BLaER1 treated with 17β-estradiol and CSF1 and Interleukin-3, amounts not matched to agents 10 nM and 100 nM (cell line): ENCODE measurements at regions not wholly inside any gene's neighbourhood (a gene's known extent, or its start where the extent isn't known, plus 50 kb on each side); places are given as distances from the start of the nearest gene placed in this dataset.

Source experiments
- H3K27ac ChIP-seq, 11 experiments: shearing (Covaris generic); formaldehyde crosslinking; 2 replicates each; pipeline ENCODE4 v1.8.1; 2022
- H3K27me3 ChIP-seq, 11 experiments: shearing (Covaris generic); formaldehyde crosslinking; 2 replicates each; pipeline ENCODE4 v1.8.1; 2022
- H3K36me3 ChIP-seq, 11 experiments: shearing (Covaris generic); formaldehyde crosslinking; 2 replicates each; pipeline ENCODE4 v1.8.1; 2022
- H3K4me1 ChIP-seq, 10 experiments: shearing (Covaris generic); formaldehyde crosslinking; 2 replicates each; pipeline ENCODE4 v1.8.1; 2022
- H3K4me2 ChIP-seq, 11 experiments: shearing (Covaris generic); formaldehyde crosslinking; 2 replicates each; pipeline ENCODE4 v1.8.1; 2022
- H3K4me3 ChIP-seq, 10 experiments: shearing (Covaris generic); formaldehyde crosslinking; 2 replicates each; pipeline ENCODE4 v1.8.1; 2022
- H3K9ac ChIP-seq, 11 experiments: shearing (Covaris generic); formaldehyde crosslinking; 2 replicates each; pipeline ENCODE4 v1.8.1; 2022
- H3K9me3 ChIP-seq, 11 experiments: shearing (Covaris generic); formaldehyde crosslinking; replicated peaks in 1 of 11; 2 replicates each; pipeline ENCODE4 v1.8.1; 2022
- H4K20me1 ChIP-seq, 11 experiments: shearing (Covaris generic); formaldehyde crosslinking; 2 replicates each; pipeline ENCODE4 v1.8.1; 2022
- Cebpa-rat ChIP-seq, 11 experiments: shearing (Covaris generic); IDR thresholded peaks; 2 replicates each; pipeline ENCODE4 v1.8.1; 2022

DNA sequence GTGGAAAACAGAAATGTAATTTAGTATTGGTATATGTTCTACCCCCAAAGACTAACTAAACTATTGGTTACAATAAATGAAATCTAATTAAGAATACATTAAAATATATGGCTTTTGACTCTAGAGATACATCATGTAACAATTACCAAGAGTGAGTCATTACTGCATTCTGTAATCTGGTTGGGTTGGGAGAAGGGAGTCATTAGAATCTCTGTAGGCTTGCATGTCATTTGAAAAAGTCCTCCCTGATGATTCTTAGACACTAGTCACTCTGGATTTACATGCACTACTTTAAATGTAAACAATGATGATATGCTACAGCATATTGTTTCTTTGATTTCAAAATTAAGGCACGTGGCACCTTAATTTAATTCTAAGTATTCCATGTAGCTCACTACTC lies 293.4 kb upstream of the CHST9 start:
- Histone ChIP-seq H3K27ac (no peak overlapping the region), H3K9me3 (no peaks in the 10 kb centered on the region), H3K36me3 (no peaks in the 10 kb centered on the region), H3K9ac (no peak overlapping the region), H4K20me1 (no peaks in the 10 kb centered on the region), H3K27me3 (no peaks in the 10 kb centered on the region), H3K4me3 (no peak overlapping the region), H3K4me1 (peaks cover 0 to 5% (median 0%) of the 10 kb centered on the region in 10 experiments; a peak in 3 of 20 replicates), H3K4me2 (no peak overlapping the region)
- TF ChIP-seq Cebpa-rat (IDR thresholded peaks at IDR 0.05), result no peak

DNA sequence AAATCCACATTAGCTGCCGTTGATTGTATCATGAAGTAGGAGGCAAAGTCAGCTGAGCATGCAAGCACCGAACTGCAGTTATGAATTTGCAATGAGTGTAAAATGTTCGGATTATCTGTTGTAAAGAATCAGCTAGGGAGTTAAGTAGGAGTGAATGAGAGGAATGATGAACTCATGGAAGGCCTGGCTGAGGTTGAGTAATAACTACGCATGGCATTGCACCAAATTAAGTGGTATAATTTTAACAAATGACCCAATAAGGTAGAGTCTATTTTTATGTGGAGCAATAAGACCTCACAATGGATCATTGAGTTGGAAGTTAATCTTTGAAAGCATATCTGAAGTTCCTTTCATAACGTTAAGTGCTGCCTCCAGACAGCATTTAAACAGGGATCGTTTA lies 288.2 kb upstream of the CHST9 start:
- H3K4me1 ChIP-seq, result no peaks in the 10 kb centered on the region
- no peak overlapping the region for H3K4me2 ChIP-seq
- no peaks in the 10 kb centered on the region for H3K27me3 ChIP-seq
- H3K27ac ChIP-seq, result no peak overlapping the region
- H3K4me3 ChIP-seq, result no peak overlapping the region
- H3K36me3 ChIP-seq, result no peaks in the 10 kb centered on the region
- no peaks in the 10 kb centered on the region for H4K20me1 ChIP-seq
- no peak overlapping the region for H3K9ac ChIP-seq
- no peaks in the 10 kb centered on the region for H3K9me3 ChIP-seq
- no peak for TF ChIP-seq Cebpa-rat (IDR thresholded peaks at IDR 0.05)

DNA sequence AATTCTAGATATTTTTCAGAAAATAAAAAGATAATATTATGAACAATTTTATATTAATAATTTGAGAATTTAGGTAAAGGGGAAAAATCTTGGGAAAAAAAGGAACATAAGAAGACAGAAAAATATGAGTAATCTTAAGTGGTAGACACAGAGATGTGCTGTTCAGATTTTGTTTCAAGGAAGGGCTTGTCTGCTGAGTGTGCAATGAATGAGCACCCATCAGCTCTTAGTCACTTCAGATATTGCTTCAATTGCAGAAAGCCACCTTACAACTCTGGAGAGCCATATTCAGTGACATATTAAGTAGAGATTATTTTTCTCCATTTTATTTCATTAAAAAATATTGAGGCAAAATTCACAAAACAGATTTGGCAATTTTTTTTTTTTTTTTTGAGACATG lies 282.0 kb upstream of the CHST9 start:
- Histone ChIP-seq H4K20me1 (no peaks in the 10 kb centered on the region), H3K4me3 (no peak overlapping the region), H3K9me3 (no peaks in the 10 kb centered on the region), H3K4me2 (no peak overlapping the region), H3K9ac (no peak overlapping the region), H3K27ac (no peak overlapping the region), H3K27me3 (no peaks in the 10 kb centered on the region), H3K4me1 (no peaks in the 10 kb centered on the region), H3K36me3 (no peaks in the 10 kb centered on the region)
- no peak for TF ChIP-seq Cebpa-rat (IDR thresholded peaks at IDR 0.05)

DNA sequence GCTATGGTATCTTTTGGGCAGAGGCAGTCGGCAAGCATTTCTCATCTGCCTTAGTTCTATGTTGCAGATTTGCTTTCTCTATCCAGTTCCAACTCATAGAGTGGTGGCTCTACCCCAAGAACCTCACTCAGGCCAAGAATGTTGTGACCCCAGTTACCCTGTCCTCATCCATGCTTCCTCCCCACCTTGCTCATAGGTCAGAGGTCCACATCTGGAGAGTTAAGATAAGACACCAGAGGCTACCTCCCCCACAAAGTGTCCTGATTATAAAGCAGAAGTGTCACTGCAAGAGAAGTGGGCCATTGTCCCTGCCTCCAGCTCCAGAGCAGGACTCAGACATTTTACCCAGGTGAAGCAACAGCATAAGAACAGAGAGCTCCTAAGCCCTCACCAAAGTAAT lies 276.8 kb upstream of the CHST9 start:
- H3K36me3 ChIP-seq, result no peaks in the 10 kb centered on the region
- H3K4me3 ChIP-seq, result no peak overlapping the region
- H3K4me2 ChIP-seq, result no peak overlapping the region
- H3K27ac ChIP-seq, result no peak overlapping the region
- no peak for TF ChIP-seq Cebpa-rat (IDR thresholded peaks at IDR 0.05)
- no peaks in the 10 kb centered on the region for H3K4me1 ChIP-seq
- H3K9ac ChIP-seq, result no peak overlapping the region
- H3K9me3 ChIP-seq, result no peaks in the 10 kb centered on the region
- H3K27me3 ChIP-seq, result no peaks in the 10 kb centered on the region
- no peaks in the 10 kb centered on the region for H4K20me1 ChIP-seq

DNA sequence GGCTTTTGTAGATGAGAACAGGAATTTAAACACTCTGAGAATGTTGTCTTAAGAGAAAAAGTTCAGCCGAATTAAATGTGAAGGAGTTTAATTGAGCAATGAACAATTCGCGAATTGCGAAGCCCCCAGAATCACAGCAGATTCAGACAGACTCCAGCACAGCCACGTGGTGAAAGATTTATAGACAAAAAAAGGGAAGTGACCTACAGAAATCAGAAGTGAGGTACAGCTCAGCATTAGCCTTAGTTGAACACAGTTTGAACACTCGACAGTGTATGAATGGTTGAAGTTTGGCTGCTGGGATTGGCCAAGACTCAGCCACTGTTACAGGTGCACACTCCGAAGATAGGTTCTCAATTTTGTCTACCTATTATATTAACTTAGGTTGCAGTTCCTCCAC lies 264.0 kb upstream of the CHST9 start:
- no peak overlapping the region for H3K9ac ChIP-seq
- H3K4me1 ChIP-seq, result peaks cover 0 to 5% (median 0%) of the 10 kb centered on the region in 10 experiments; a peak in 1 of 20 replicates
- no peak overlapping the region for H3K4me2 ChIP-seq
- no peak overlapping the region for H3K27ac ChIP-seq
- H4K20me1 ChIP-seq, result no peaks in the 10 kb centered on the region
- H3K4me3 ChIP-seq, result no peak overlapping the region
- TF ChIP-seq Cebpa-rat (IDR thresholded peaks at IDR 0.05), result no peak
- no peaks in the 10 kb centered on the region for H3K36me3 ChIP-seq
- no peaks in the 10 kb centered on the region for H3K27me3 ChIP-seq
- peaks cover 0 to 3% (median 0%) of the 10 kb centered on the region in 11 experiments; a peak in 4 of 22 replicates for H3K9me3 ChIP-seq

DNA sequence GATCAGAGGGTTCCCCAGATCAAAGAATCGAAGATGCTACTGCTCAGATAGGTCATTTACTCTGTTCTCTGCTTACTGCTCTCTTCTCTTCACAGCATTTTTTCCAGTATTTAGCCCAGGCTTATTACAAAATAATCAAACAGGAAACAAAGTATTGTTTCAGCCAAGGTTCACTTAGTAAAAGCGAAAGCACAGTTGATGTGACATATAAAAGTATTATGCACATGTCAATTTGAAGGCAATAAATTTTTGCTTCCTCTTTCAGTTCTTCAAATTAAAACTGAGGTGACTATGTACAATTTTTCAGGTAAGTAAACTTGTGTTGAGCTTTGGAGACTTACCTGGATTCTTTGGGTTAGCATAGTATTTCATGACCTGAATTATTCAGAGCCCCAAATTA lies 262.8 kb upstream of the CHST9 start:
- no peak for TF ChIP-seq Cebpa-rat (IDR thresholded peaks at IDR 0.05)
- Histone ChIP-seq H3K36me3 (no peaks in the 10 kb centered on the region), H4K20me1 (no peaks in the 10 kb centered on the region), H3K4me1 (peaks cover 0 to 5% (median 0%) of the 10 kb centered on the region in 10 experiments; a peak in 1 of 20 replicates), H3K9me3 (0 out of 22 replicates have a peak, but pooled peaks cover 0 to 3% (median 0%) of the 10 kb centered on the region in 11 experiments), H3K4me2 (no peak overlapping the region), H3K9ac (no peak overlapping the region), H3K27ac (no peak overlapping the region), H3K27me3 (no peaks in the 10 kb centered on the region), H3K4me3 (no peak overlapping the region)

DNA sequence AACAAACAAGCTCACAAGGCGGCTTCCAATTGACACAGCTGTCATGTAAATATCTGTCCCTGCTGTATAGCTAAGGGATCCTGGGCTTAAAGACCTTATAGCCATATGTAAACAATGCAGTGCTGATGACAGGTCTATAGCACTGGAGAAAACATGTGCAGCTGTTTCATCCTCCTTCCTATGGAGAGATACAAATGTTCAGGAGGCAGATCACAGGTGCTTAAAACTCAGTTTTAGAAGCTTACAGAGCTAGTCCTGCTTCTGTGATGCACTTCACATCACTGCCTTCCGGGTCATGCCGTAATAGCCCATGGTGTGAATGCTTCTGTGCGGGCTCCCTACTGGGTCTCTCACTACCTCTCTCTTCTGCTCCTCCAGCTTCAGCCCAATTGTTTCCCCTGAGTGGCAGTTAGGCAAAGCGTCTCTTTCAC lies 262.4 kb upstream of the CHST9 start:
- Histone ChIP-seq H4K20me1 (no peaks in the 10 kb centered on the region), H3K4me2 (no peak overlapping the region), H3K27ac (no peak overlapping the region), H3K9ac (no peak overlapping the region), H3K36me3 (no peaks in the 10 kb centered on the region), H3K27me3 (no peaks in the 10 kb centered on the region), H3K9me3 (0 out of 22 replicates have a peak, but pooled peaks cover 0 to 3% (median 0%) of the 10 kb centered on the region in 11 experiments), H3K4me3 (no peak overlapping the region), H3K4me1 (peaks cover 0 to 5% (median 0%) of the 10 kb centered on the region in 10 experiments; a peak in 1 of 20 replicates)
- no peak for TF ChIP-seq Cebpa-rat (IDR thresholded peaks at IDR 0.05)

DNA sequence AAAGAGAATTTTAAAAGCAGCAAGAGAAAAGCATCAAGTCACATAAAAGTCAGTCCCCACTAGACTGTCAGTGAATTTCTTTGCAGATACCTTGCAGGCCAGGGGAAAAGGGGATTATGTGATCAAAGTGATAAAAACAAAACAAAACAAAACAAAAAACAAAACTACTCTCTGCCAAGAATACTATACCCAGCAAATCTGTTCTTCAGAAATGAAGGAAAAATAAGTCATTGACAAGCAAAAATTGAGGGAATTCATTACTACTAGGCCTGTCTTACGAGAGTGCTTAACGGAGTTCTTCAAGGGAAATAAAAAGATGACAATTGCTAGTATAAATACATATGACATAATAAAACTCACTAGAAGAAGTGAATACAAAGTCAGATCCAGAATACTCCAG lies 245.5 kb upstream of the CHST9 start:
- Histone ChIP-seq H3K27me3 (no peaks in the 10 kb centered on the region), H3K4me2 (no peak overlapping the region), H3K27ac (no peak overlapping the region), H3K9ac (no peak overlapping the region), H3K4me3 (no peak overlapping the region), H3K4me1 (no peaks in the 10 kb centered on the region), H3K9me3 (peaks cover 0 to 10% (median 6%) of the 10 kb centered on the region in 11 experiments; a peak in 5 of 22 replicates), H3K36me3 (no peaks in the 10 kb centered on the region), H4K20me1 (no peaks in the 10 kb centered on the region)
- no peak for TF ChIP-seq Cebpa-rat (IDR thresholded peaks at IDR 0.05)

DNA sequence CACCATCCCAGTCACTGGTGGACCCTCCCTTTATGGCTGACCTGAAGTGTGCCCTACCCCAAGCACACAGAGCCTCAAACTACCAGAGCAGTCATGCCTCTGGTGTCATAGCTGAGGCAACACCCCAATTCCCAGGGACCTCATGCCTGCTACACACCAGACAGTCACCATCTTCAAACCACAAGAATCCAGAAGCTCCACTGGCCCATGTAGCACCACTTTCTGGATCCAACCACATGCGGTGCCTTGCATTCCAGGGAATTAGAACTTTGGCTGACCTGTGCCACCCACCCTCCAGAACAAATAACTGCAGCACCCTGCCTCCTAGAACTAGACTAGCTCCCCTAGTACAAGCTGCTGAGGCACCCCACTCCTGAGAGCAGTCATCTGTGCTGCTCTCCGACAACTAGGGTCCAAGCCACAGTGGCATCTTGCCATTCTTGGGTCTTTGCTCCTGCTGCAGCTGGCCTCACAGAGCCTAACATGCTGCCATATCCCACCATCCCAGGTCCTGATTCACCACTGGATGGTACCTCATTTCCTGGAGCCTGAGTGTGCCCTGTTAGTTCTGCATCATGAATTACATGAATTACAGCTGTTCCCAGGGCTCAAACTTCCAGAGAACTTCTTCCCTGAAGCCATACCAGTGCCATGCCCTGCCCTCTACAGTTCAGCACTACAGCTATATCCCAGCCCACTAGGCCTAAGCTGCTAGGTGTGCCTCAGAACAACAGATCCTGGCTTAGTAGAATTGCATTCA lies 243.8 kb upstream of the CHST9 start:
- Histone ChIP-seq H3K36me3 (no peaks in the 10 kb centered on the region), H3K27ac (no peak overlapping the region), H3K4me3 (no peak overlapping the region), H3K27me3 (no peaks in the 10 kb centered on the region), H3K4me1 (no peaks in the 10 kb centered on the region), H3K4me2 (no peak overlapping the region), H3K9ac (no peak overlapping the region), H3K9me3 (peaks cover 0 to 10% (median 6%) of the 10 kb centered on the region in 11 experiments; a peak in 5 of 22 replicates), H4K20me1 (no peaks in the 10 kb centered on the region)
- no peak for TF ChIP-seq Cebpa-rat (IDR thresholded peaks at IDR 0.05)

DNA sequence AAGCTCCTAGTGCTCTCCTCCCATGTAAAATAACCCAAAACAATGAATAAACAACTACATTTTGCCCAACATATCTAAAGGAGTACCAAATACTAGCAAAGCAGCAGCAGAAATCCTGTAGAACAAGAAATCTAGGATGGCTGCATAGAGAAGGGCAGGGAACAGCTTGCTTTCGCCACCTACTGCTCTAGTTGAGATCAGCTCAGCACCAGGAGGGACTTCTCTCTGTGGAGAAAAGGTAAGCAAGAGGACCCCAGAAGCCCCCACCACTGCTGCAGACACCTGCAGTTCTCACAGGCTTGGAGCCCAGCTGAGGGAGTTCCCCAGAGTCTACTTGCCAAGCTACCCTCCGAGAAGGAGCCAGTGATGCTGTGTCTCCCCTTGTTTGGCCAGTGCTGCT lies 243.0 kb upstream of the CHST9 start:
- no peaks in the 10 kb centered on the region for H3K36me3 ChIP-seq
- no peak for TF ChIP-seq Cebpa-rat (IDR thresholded peaks at IDR 0.05)
- H3K27me3 ChIP-seq, result no peaks in the 10 kb centered on the region
- no peaks in the 10 kb centered on the region for H3K4me1 ChIP-seq
- no peaks in the 10 kb centered on the region for H4K20me1 ChIP-seq
- H3K9me3 ChIP-seq, result peaks cover 0 to 10% (median 6%) of the 10 kb centered on the region in 11 experiments; a peak in 5 of 22 replicates
- H3K4me3 ChIP-seq, result no peak overlapping the region
- no peak overlapping the region for H3K4me2 ChIP-seq
- no peak overlapping the region for H3K9ac ChIP-seq
- H3K27ac ChIP-seq, result no peak overlapping the region
